ENCODE measurements at regions not wholly inside any gene's neighbourhood (a gene's known extent, or its start where the extent isn't known, plus 50 kb on each side); places are given as distances from the start of the nearest gene placed in this dataset.

DNA sequence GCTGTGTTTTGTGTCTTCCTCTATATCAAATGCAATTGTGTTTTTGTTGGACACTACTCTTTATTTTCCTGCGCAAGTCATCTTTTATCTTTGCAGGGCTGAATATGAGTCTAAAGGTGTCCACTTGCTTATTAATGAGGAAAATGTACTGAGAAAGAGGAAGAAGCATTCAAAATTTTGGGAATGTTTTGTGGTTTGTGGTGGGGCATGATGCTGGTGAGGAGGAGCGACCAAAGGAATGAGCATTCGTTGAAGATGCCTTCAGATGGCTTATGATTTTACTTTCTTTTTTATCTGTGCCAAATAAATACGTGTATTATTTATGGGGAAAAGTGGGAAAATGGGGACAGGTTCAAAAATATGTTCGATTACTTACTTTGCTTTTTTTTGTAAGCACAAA, 63.9 kb upstream of the SMIM21 start:
- no peak overlapping the region for H3K4me3 ChIP-seq
- no peak for ATAC-seq
- H3K27me3 ChIP-seq: no peaks in the 10 kb centered on the region
- no peaks in the 10 kb centered on the region for H3K9me3 ChIP-seq
- no peak for TF ChIP-seq POLR2A (IDR thresholded peaks at IDR 0.05)
- no peak for TF ChIP-seq CTCF (IDR thresholded peaks at IDR 0.05)
- no peak for TF ChIP-seq EP300 (IDR thresholded peaks at IDR 0.05)
- TF ChIP-seq POLR2AphosphoS5 (IDR thresholded peaks at IDR 0.05): no peak
- no peak overlapping the region for H3K27ac ChIP-seq
- 77 to 79% methylated on average over 5 of the region's 5 CpGs for WGBS, 2 donors (ENCODE audit: low coverage in 1 of 2)
- H3K4me1 ChIP-seq: no peaks in the 10 kb centered on the region
- H3K36me3 ChIP-seq: no peaks in the 10 kb centered on the region

DNA sequence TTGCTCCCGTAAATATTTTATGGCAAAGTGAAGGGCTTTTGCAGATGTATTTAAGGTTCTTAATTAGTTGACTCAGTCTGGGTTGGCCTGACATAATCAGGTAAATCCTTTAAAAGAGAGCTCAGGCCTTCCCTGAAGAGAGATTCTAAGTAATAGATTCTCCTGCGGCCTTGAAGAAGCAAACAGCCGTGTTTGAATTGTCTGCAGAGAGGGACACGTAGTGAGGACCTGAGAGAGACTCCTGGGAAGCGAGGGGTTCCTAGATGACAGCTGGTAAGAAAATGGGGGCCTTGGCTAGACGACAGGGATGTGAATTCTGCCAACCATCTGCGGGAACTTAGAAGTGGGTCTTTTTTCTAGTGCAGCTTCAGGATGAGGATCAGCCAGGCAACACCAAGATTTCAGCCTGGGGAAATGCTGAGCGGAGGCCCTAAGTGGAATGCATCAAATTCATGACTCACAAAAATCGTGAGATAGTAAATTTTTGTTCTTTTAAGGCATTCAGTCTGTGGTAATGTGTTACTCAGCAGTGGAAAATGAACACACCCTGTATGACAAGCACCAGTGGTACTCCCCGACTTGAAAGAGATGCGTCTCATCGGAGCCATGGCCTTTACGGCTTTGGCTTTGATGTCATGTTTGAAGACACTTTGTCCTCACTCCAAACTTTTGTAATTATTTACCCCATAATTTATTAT, 62.1 kb upstream of the SMIM21 start:
- Histone ChIP-seq H3K9me3 (no peaks in the 10 kb centered on the region), H3K27me3 (no peaks in the 10 kb centered on the region), H3K4me3 (no peak overlapping the region), H3K36me3 (no peaks in the 10 kb centered on the region), H3K4me1 (no peaks in the 10 kb centered on the region), H3K27ac (no peak overlapping the region)
- TF ChIP-seq POLR2AphosphoS5 (IDR thresholded peaks at IDR 0.05) (no peak), POLR2A (IDR thresholded peaks at IDR 0.05) (no peak), CTCF (IDR thresholded peaks at IDR 0.05) (no peak), EP300 (IDR thresholded peaks at IDR 0.05) (no peak)
- no peak for ATAC-seq
- WGBS, 2 donors (ENCODE audit: low coverage in 1 of 2): 66 to 90% methylated on average over 8 to 12 of the region's 13 CpGs

- Histone ChIP-seq H3K4me3 (no peak overlapping the region), H3K27ac (no peak overlapping the region), H3K4me1 (no peaks in the 10 kb centered on the region), H3K36me3 (no peaks in the 10 kb centered on the region), H3K9me3 (peaks cover 0 to 12% (median 0%) of the 10 kb centered on the region in 3 donors), H3K27me3 (no peaks in the 10 kb centered on the region)
- TF ChIP-seq POLR2A (IDR thresholded peaks at IDR 0.05) (no peak), CTCF (IDR thresholded peaks at IDR 0.05) (no peak), EP300 (IDR thresholded peaks at IDR 0.05) (no peak), POLR2AphosphoS5 (IDR thresholded peaks at IDR 0.05) (no peak)
- ATAC-seq: no peak
- 93% methylated on average over 2 of the region's 3 CpGs; no CpG with 5 or more reads in 1 of the 2 donors for WGBS, 2 donors (ENCODE audit: low coverage in 1 of 2)
These were observed 56.2 kb upstream of the SMIM21 start for GRCh38 chr18:75483662-75484061.

GRCh38 chr18:75482880-75483279, 55.4 kb upstream of the SMIM21 start:
- no peak for ATAC-seq
- Histone ChIP-seq H3K4me3 (no peak overlapping the region), H3K9me3 (peaks cover 0 to 12% (median 0%) of the 10 kb centered on the region in 3 donors), H3K27ac (no peak overlapping the region), H3K4me1 (no peaks in the 10 kb centered on the region), H3K27me3 (no peaks in the 10 kb centered on the region), H3K36me3 (no peaks in the 10 kb centered on the region)
- no peak for TF ChIP-seq POLR2AphosphoS5 (IDR thresholded peaks at IDR 0.05)
- TF ChIP-seq CTCF (IDR thresholded peaks at IDR 0.05): no peak
- TF ChIP-seq EP300 (IDR thresholded peaks at IDR 0.05): no peak
- no peak for TF ChIP-seq POLR2A (IDR thresholded peaks at IDR 0.05)

- Histone ChIP-seq H3K9me3 (peaks cover 0 to 12% (median 0%) of the 10 kb centered on the region in 3 donors), H3K36me3 (no peaks in the 10 kb centered on the region), H3K27ac (no peak overlapping the region), H3K27me3 (no peaks in the 10 kb centered on the region), H3K4me1 (peaks cover 0 to 2% (median 0%) of the 10 kb centered on the region in 3 donors), H3K4me3 (no peak overlapping the region)
- TF ChIP-seq EP300 (IDR thresholded peaks at IDR 0.05) (no peak), POLR2AphosphoS5 (IDR thresholded peaks at IDR 0.05) (no peak), CTCF (IDR thresholded peaks at IDR 0.05) (no peak), POLR2A (IDR thresholded peaks at IDR 0.05) (no peak)
- 89 to 100% methylated on average over 2 of the region's 2 CpGs for WGBS, 2 donors (ENCODE audit: low coverage in 1 of 2)
- no peak for ATAC-seq
These were observed 53.0 kb upstream of the SMIM21 start for GRCh38 chr18:75480487-75480886.
